Esophagus (tissue), 2 donors: ENCODE measurements at regions not wholly inside any gene's neighbourhood (a gene's known extent, or its start where the extent isn't known, plus 50 kb on each side); places are given as distances from the start of the nearest gene placed in this dataset.
"Not testable (repeated sequence)": the region's sequence is repeated elsewhere in the genome, so short reads cannot be mapped to it uniquely, and the experiment has no call there.

Experiments
- H3K27ac ChIP-seq, 2 donors: one replicate each; pipeline ENCODE4 v1.5.1; 2013; ENCODE audit warnings: low read depth in 2 of 2, mild to moderate bottlenecking in 2 of 2, inconsistent platforms in 1 of 2, low read length in 1 of 2, moderate library complexity in 1 of 2
- H3K27me3 ChIP-seq, 2 donors: one replicate each; pipeline ENCODE4 v1.6.1; 2013; ENCODE audit warnings: low read length in 2 of 2, control low read depth in 1 of 2, mild to moderate bottlenecking in 1 of 2; ENCODE audit not compliant: insufficient read depth in 2 of 2, control insufficient read depth in 1 of 2
- H3K36me3 ChIP-seq, 2 donors: one replicate each; pipeline ENCODE4 v1.6.1; 2013; ENCODE audit warnings: low read length in 1 of 2; ENCODE audit not compliant: control insufficient read depth in 2 of 2, insufficient read depth in 2 of 2
- H3K4me1 ChIP-seq, 2 donors: one replicate each; pipeline ENCODE4 v1.6.1; 2013; ENCODE audit warnings: low read length in 1 of 2; ENCODE audit not compliant: control insufficient read depth in 2 of 2, insufficient read depth in 2 of 2
- H3K4me3 ChIP-seq, 2 donors: one replicate each; pipeline ENCODE4 v1.5.1; 2013; ENCODE audit warnings: low read length in 2 of 2, mild to moderate bottlenecking in 2 of 2, low read depth in 1 of 2, moderate library complexity in 1 of 2
- H3K9me3 ChIP-seq, 2 donors: one replicate each; pipeline ENCODE4 v1.6.1; 2013; ENCODE audit warnings: mild to moderate bottlenecking in 2 of 2, low read depth in 1 of 2, low read length in 1 of 2, moderate library complexity in 1 of 2; ENCODE audit not compliant: control insufficient read depth in 2 of 2, insufficient read depth in 1 of 2
- WGBS, 2 donors: extraction: QIAGEN DNeasy Blood & Tissue Kit; methylation state at CpG; one replicate each; pipeline ENCODE4 v1.1.7; 2013; 5-methylcytosine and 5-hydroxymethylcytosine counted together
- donor health status: healthy with polysubstance abuse.
- donor health status: Bipolar disorder and iron deficiency.

GRCh38 chr16:66254106-66254505, 112.4 kb upstream of the CDH5 start:
- H3K27ac ChIP-seq: no peak overlapping the region
- peaks cover 0 to 4% of the 10 kb centered on the region in 2 donors for H3K4me1 ChIP-seq
- H3K27me3 ChIP-seq: no peaks in the 10 kb centered on the region
- H3K9me3 ChIP-seq: peaks cover 0 to 2% of the 10 kb centered on the region in 2 donors
- 83 to 90% methylated on average over 2 of the region's 2 CpGs for WGBS, 2 donors
- H3K36me3 ChIP-seq: no peaks in the 10 kb centered on the region
- no peak overlapping the region for H3K4me3 ChIP-seq

GRCh38 chr16:66251476-66252160, 114.9 kb upstream of the CDH5 start:
- Histone ChIP-seq H3K4me1 (peaks cover 0 to 4% of the 10 kb centered on the region in 2 donors), H3K9me3 (peaks cover 0 to 2% of the 10 kb centered on the region in 2 donors), H3K27me3 (no peaks in the 10 kb centered on the region), H3K27ac (no peak overlapping the region), H3K36me3 (no peaks in the 10 kb centered on the region), H3K4me3 (no peak overlapping the region)
- WGBS, 2 donors: 66 to 71% methylated on average over 6 of the region's 6 CpGs

- peaks cover 0 to 4% of the 10 kb centered on the region in 2 donors for H3K4me1 ChIP-seq
- peaks cover 0 to 2% of the 10 kb centered on the region in 2 donors for H3K9me3 ChIP-seq
- peak overlapping the region in 1 of 2 donors; percentile 24 for H3K27ac ChIP-seq
- H3K4me3 ChIP-seq: no peak overlapping the region
- WGBS, 2 donors: 24 to 27% methylated on average over 10 of the region's 10 CpGs
- no peaks in the 10 kb centered on the region for H3K27me3 ChIP-seq
- no peaks in the 10 kb centered on the region for H3K36me3 ChIP-seq
Measured at GRCh38 chr16:66250686-66251431, 115.6 kb upstream of the CDH5 start.

- no peaks in the 10 kb centered on the region for H3K36me3 ChIP-seq
- H3K27ac ChIP-seq: peak overlapping the region in 1 of 2 donors; percentile 26
- peaks cover 0 to 4% of the 10 kb centered on the region in 2 donors for H3K4me1 ChIP-seq
- no peaks in the 10 kb centered on the region for H3K27me3 ChIP-seq
- 33 to 42% methylated on average over 13 of the region's 13 CpGs for WGBS, 2 donors
- no peak overlapping the region for H3K4me3 ChIP-seq
- no peaks in the 10 kb centered on the region for H3K9me3 ChIP-seq
Measured at GRCh38 chr16:66247516-66248481, 118.7 kb upstream of the CDH5 start.

- Histone ChIP-seq H3K27ac (no peak overlapping the region), H3K9me3 (no peaks in the 10 kb centered on the region), H3K4me1 (peaks cover 0 to 1% of the 10 kb centered on the region in 2 donors), H3K4me3 (no peak overlapping the region), H3K27me3 (no peaks in the 10 kb centered on the region), H3K36me3 (no peaks in the 10 kb centered on the region)
- 86 to 88% methylated on average over 4 of the region's 4 CpGs for WGBS, 2 donors
Measured at GRCh38 chr16:66245868-66246267, 120.6 kb upstream of the CDH5 start.

GRCh38 chr16:66245072-66245471, 121.4 kb upstream of the CDH5 start:
- Histone ChIP-seq H3K27ac (no peak overlapping the region), H3K9me3 (no peaks in the 10 kb centered on the region), H3K4me3 (no peak overlapping the region), H3K4me1 (peaks cover 0 to 1% of the 10 kb centered on the region in 2 donors), H3K27me3 (no peaks in the 10 kb centered on the region), H3K36me3 (no peaks in the 10 kb centered on the region)
- WGBS, 2 donors: 86% methylated on average over 8 of the region's 8 CpGs

GRCh38 chr16:66242672-66243071, 123.8 kb upstream of the CDH5 start:
- Histone ChIP-seq H3K4me3 (no peak overlapping the region), H3K9me3 (no peaks in the 10 kb centered on the region), H3K36me3 (no peaks in the 10 kb centered on the region), H3K27ac (no peak overlapping the region), H3K4me1 (no peaks in the 10 kb centered on the region), H3K27me3 (no peaks in the 10 kb centered on the region)
- WGBS, 2 donors: 90 to 94% methylated on average over 9 of the region's 9 CpGs

- not testable (repeated sequence) for H3K4me1 ChIP-seq, H3K9me3 ChIP-seq, H3K36me3 ChIP-seq, H3K4me3 ChIP-seq, H3K27ac ChIP-seq, H3K27me3 ChIP-seq
- WGBS, 2 donors: 71 to 73% methylated on average over 6 of the region's 6 CpGs
Measured at GRCh38 chr16:66242206-66242605, 124.3 kb upstream of the CDH5 start.

- Histone ChIP-seq H3K4me3 (no peak overlapping the region), H3K4me1 (no peaks in the 10 kb centered on the region), H3K9me3 (no peaks in the 10 kb centered on the region), H3K27me3 (no peaks in the 10 kb centered on the region), H3K27ac (no peak overlapping the region), H3K36me3 (no peaks in the 10 kb centered on the region)
- WGBS, 2 donors: 83 to 86% methylated on average over 8 of the region's 8 CpGs
Measured at GRCh38 chr16:66240631-66241395, 125.7 kb upstream of the CDH5 start.
